Amniotic epithelial cell (primary cell): ENCODE measurements at regions not wholly inside any gene's neighbourhood (a gene's known extent, or its start where the extent isn't known, plus 50 kb on each side); places are given as distances from the start of the nearest gene placed in this dataset.

Source experiments
- DNase-seq: peaks from one replicate; pipeline ENCODE4 v3.0.0-alpha.2; 2010; ENCODE audit warnings: low read depth

GRCh38 chr2:149271575-149271974 lies 58.8 kb upstream of the LYPD6 start:
- DNase-seq = no peak

- peak; percentile 72 for DNase-seq
Observed at GRCh38 chr2:149278161-149278871, 52.1 kb upstream of the LYPD6 start.

DNA sequence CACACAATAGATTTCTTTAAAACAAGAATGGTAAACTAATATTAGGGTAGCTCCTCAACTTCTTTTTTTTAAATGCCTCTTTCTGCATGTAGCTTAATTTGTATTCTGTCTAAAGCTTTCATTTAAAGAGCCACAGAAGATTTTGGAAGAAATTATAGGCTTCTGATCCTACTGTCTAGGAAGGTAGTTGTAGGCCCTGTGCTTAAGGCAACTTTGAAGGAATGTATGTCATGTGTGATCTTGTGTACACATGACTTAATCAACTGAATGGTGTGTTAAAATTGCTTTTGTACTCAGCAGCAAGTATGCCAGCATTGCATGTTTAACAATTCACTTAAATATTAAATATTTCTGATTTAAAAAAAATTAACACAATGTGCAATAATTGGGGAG lies 51.5 kb upstream of the LYPD6 start:
- DNase-seq = no peak
